Osteoblast (primary cell): ENCODE measurements at regions not wholly inside any gene's neighbourhood (a gene's known extent, or its start where the extent isn't known, plus 50 kb on each side); places are given as distances from the start of the nearest gene placed in this dataset.

ENCODE experiments used
- DNase-seq: peaks from one replicate; pipeline ENCODE4 v3.0.0; 2011; ENCODE audit warnings: low spot score, mixed read lengths; ENCODE audit not compliant: insufficient read length; ENCODE audit errors: missing footprints
- H2AFZ ChIP-seq: 2 replicates; pipeline ENCODE4 v1.6.0; 2011; ENCODE audit warnings: mild to moderate bottlenecking, low read length
- H3K27ac ChIP-seq: 2 replicates; pipeline ENCODE4 v1.5.1; 2011; ENCODE audit warnings: mild to moderate bottlenecking, low read depth, low read length, moderate library complexity
- H3K27me3 ChIP-seq: 2 replicates; pipeline ENCODE4 v1.6.0; 2012; ENCODE audit warnings: mild to moderate bottlenecking, control low read depth, inconsistent platforms, low read length, moderate library complexity; ENCODE audit not compliant: insufficient read depth
- H3K36me3 ChIP-seq: 2 replicates; pipeline ENCODE4 v1.5.1; 2011; ENCODE audit warnings: mild to moderate bottlenecking, low read length, control low read depth, moderate library complexity; ENCODE audit not compliant: insufficient read depth
- H3K4me1 ChIP-seq: 2 replicates; pipeline ENCODE4 v1.5.1; 2011; ENCODE audit warnings: mild to moderate bottlenecking, low read length, control low read depth, moderate library complexity; ENCODE audit not compliant: insufficient read depth
- H3K4me2 ChIP-seq: 2 replicates; pipeline ENCODE4 v1.6.0; 2011; ENCODE audit warnings: mild to moderate bottlenecking, low read length; ENCODE audit not compliant: insufficient read depth
- H3K4me3 ChIP-seq: fragments of 200-600 bp; sonication (generic); 3 replicates; pipeline ENCODE4 v1.5.1; 2012; ENCODE audit warnings: mild to moderate bottlenecking, low read length, inconsistent platforms; ENCODE audit not compliant: insufficient read depth
- H3K79me2 ChIP-seq: 2 replicates; pipeline ENCODE4 v1.6.0; 2012; ENCODE audit warnings: mild to moderate bottlenecking, low read length, control low read depth, inconsistent platforms; ENCODE audit not compliant: insufficient read depth
- H3K9me3 ChIP-seq: 2 replicates; pipeline ENCODE4 v1.5.1; 2011; ENCODE audit warnings: low read depth, low read length, control low read depth
- H4K20me1 ChIP-seq: 2 replicates; pipeline ENCODE4 v1.6.0; 2012; ENCODE audit warnings: mild to moderate bottlenecking, low read length, control low read depth; ENCODE audit not compliant: insufficient read depth
- CTCF ChIP-seq: IDR thresholded peaks from 2 replicates; pipeline ENCODE4 v1.5.1; 2011; ENCODE audit warnings: mild to moderate bottlenecking, low read depth, low read length, moderate library complexity; ENCODE audit errors: extremely low read depth

GRCh38 chr15:34691034-34691433 is 63.8 kb downstream of the GJD2 start:
- no peak overlapping the region for H3K4me3 ChIP-seq
- no peaks in the 10 kb centered on the region for H3K36me3 ChIP-seq
- TF ChIP-seq CTCF = no peak
- no peaks in the 10 kb centered on the region for H4K20me1 ChIP-seq
- no peaks in the 10 kb centered on the region for H3K9me3 ChIP-seq
- H3K79me2 ChIP-seq = no peaks in the 10 kb centered on the region
- DNase-seq = no peak
- H2AFZ ChIP-seq = no peak overlapping the region
- H3K4me1 ChIP-seq = no peaks in the 10 kb centered on the region
- no peak overlapping the region for H3K27ac ChIP-seq
- no peak overlapping the region for H3K4me2 ChIP-seq
- H3K27me3 ChIP-seq = peaks cover 5% of the 10 kb centered on the region

- peaks cover 5% of the 10 kb centered on the region for H3K27me3 ChIP-seq
- no peaks in the 10 kb centered on the region for H4K20me1 ChIP-seq
- no peak overlapping the region for H3K4me2 ChIP-seq
- no peak overlapping the region for H2AFZ ChIP-seq
- H3K4me3 ChIP-seq = no peak overlapping the region
- no peaks in the 10 kb centered on the region for H3K9me3 ChIP-seq
- no peak for DNase-seq
- no peaks in the 10 kb centered on the region for H3K4me1 ChIP-seq
- no peak overlapping the region for H3K27ac ChIP-seq
- H3K79me2 ChIP-seq = no peaks in the 10 kb centered on the region
- TF ChIP-seq CTCF = no peak
- H3K36me3 ChIP-seq = no peaks in the 10 kb centered on the region
Observed at GRCh38 chr15:34688699-34689098, 66.1 kb downstream of the GJD2 start.

- Histone ChIP-seq H3K4me1 (no peaks in the 10 kb centered on the region), H4K20me1 (no peaks in the 10 kb centered on the region), H3K4me3 (no peak overlapping the region), H3K27me3 (peaks cover 8% of the 10 kb centered on the region), H3K79me2 (no peaks in the 10 kb centered on the region), H2AFZ (no peak overlapping the region), H3K9me3 (no peaks in the 10 kb centered on the region), H3K27ac (no peak overlapping the region), H3K4me2 (no peak overlapping the region), H3K36me3 (no peaks in the 10 kb centered on the region)
- TF ChIP-seq CTCF = no peak
- peak; percentile 13 for DNase-seq
Observed at GRCh38 chr15:34684351-34684750, 70.4 kb downstream of the GJD2 start.

GRCh38 chr15:34682674-34683073 is 72.1 kb downstream of the GJD2 start:
- Histone ChIP-seq H3K27me3 (peaks cover 14% of the 10 kb centered on the region), H3K27ac (no peak overlapping the region), H3K4me3 (no peak overlapping the region), H4K20me1 (no peaks in the 10 kb centered on the region), H3K36me3 (no peaks in the 10 kb centered on the region), H3K4me1 (no peaks in the 10 kb centered on the region), H2AFZ (no peak overlapping the region), H3K4me2 (no peak overlapping the region), H3K79me2 (no peaks in the 10 kb centered on the region), H3K9me3 (no peaks in the 10 kb centered on the region)
- no peak for TF ChIP-seq CTCF
- peak; percentile 5 for DNase-seq
